HG03095 (cell line): ENCODE measurements at regions not wholly inside any gene's neighbourhood (a gene's known extent, or its start where the extent isn't known, plus 50 kb on each side); places are given as distances from the start of the nearest gene placed in this dataset.
"Not testable (repeated sequence)": the region's sequence is repeated elsewhere in the genome, so short reads cannot be mapped to it uniquely, and the experiment has no call there.

ENCODE experiments used
- ATAC-seq: cut with Tn5 transposase; IDR thresholded peaks from one replicate; pipeline ENCODE4 v1.9.1; 2021; ENCODE audit warnings: moderate library complexity; ENCODE audit not compliant: unreplicated experiment

- ATAC-seq, result no peak
Measured at GRCh38 chr7:68712956-68713495, 885.2 kb upstream of the AUTS2 start.

GRCh38 chr7:68714135-68714534 lies 884.1 kb upstream of the AUTS2 start:
- ATAC-seq, result not testable (repeated sequence)

- no peak for ATAC-seq
Measured at GRCh38 chr7:68715907-68716306, 882.4 kb upstream of the AUTS2 start.

- no peak for ATAC-seq
Measured at GRCh38 chr7:68717176-68717575, 881.1 kb upstream of the AUTS2 start.

GRCh38 chr7:68718097-68718551 lies 880.2 kb upstream of the AUTS2 start:
- no peak for ATAC-seq

- ATAC-seq, result no peak
Measured at GRCh38 chr7:68720697-68721096, 877.6 kb upstream of the AUTS2 start.

GRCh38 chr7:68722044-68722443 lies 876.2 kb upstream of the AUTS2 start:
- no peak for ATAC-seq

GRCh38 chr7:68724965-68725364 lies 873.3 kb upstream of the AUTS2 start:
- ATAC-seq, result no peak

- no peak for ATAC-seq
Measured at GRCh38 chr7:68725843-68726785, 872.2 kb upstream of the AUTS2 start.

- not testable (repeated sequence) for ATAC-seq
Measured at GRCh38 chr7:68728720-68729119, 869.6 kb upstream of the AUTS2 start.

- ATAC-seq, result no peak
Measured at GRCh38 chr7:68729371-68729770, 868.9 kb upstream of the AUTS2 start.

GRCh38 chr7:68730194-68730593 lies 868.1 kb upstream of the AUTS2 start:
- ATAC-seq, result no peak

- no peak for ATAC-seq
Measured at GRCh38 chr7:68730964-68731363, 867.3 kb upstream of the AUTS2 start.

GRCh38 chr7:68733219-68734153 lies 864.8 kb upstream of the AUTS2 start:
- ATAC-seq, result no peak

GRCh38 chr7:68734431-68734830 lies 863.8 kb upstream of the AUTS2 start:
- no peak for ATAC-seq

GRCh38 chr7:68739306-68739705 lies 859.0 kb upstream of the AUTS2 start:
- ATAC-seq, result no peak

- no peak for ATAC-seq
Measured at GRCh38 chr7:68744036-68744435, 854.2 kb upstream of the AUTS2 start.

GRCh38 chr7:68748934-68749900 lies 849.1 kb upstream of the AUTS2 start:
- no peak for ATAC-seq

- no peak for ATAC-seq
Measured at GRCh38 chr7:68752485-68753178, 845.6 kb upstream of the AUTS2 start.
